MG63 (cell line): ENCODE measurements at regions not wholly inside any gene's neighbourhood (a gene's known extent, or its start where the extent isn't known, plus 50 kb on each side); places are given as distances from the start of the nearest gene placed in this dataset.

Source experiments
- DNase-seq: peaks from one replicate; pipeline ENCODE4 v3.0.0-alpha.2; 2020
- H3K27me3 ChIP-seq: fragments of 250-450 bp; sonication (Bioruptor Pico); 2 replicates; pipeline ENCODE4 v1.5.1; 2020; ENCODE audit warnings: mild to moderate bottlenecking, moderate library complexity
- H3K36me3 ChIP-seq: fragments of 250-450 bp; sonication (Bioruptor Pico); 2 replicates; pipeline ENCODE4 v1.5.1; 2020; ENCODE audit warnings: mild to moderate bottlenecking, moderate library complexity
- H3K4me3 ChIP-seq: fragments of 250-450 bp; sonication (Bioruptor Pico); 2 replicates; pipeline ENCODE4 v1.5.1; 2020; ENCODE audit warnings: mild to moderate bottlenecking, moderate library complexity
- H3K9me3 ChIP-seq: fragments of 250-450 bp; sonication (Bioruptor Pico); 2 replicates; pipeline ENCODE4 v1.5.1; 2020; ENCODE audit warnings: mild to moderate bottlenecking, moderate library complexity

DNA sequence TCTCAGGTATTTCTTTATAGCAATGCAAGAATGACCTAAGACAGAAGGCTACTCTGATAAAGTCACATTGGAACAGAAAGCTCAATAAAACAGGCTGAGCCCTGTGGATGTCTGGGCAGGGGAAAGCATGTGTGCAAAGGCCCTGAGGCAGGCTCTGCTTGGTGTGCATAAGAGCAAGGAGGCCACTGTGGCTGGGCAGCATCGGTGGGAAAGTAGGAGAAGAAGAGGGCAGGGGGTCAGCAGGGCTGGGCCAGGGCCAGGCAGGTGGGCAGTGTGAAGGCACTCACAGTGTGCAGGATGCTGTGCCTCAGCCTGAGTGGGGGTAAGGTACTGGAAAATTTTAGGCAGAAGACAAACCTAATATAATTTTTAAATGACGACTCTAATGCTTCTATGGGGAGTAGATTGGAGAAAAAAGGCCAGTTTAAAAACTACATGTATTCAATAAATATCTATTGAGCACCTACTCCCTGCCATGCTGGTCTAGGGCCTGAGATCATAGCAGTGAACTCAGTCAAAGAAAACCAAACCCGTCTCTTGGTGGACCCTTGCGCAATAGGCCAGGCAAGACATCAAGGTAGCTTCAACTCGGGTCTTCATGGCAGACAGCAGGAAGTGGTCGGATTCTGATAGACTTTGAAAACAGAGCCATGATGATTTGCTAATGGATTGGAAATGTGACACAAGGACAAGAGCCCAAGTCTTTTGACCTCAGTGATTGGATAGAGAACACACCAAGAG lies 572.3 kb downstream of the TCERG1L start:
- Histone ChIP-seq H3K9me3 (no peaks in the 10 kb centered on the region), H3K4me3 (no peak overlapping the region), H3K27me3 (no peaks in the 10 kb centered on the region), H3K36me3 (no peaks in the 10 kb centered on the region)
- no peak for DNase-seq

DNA sequence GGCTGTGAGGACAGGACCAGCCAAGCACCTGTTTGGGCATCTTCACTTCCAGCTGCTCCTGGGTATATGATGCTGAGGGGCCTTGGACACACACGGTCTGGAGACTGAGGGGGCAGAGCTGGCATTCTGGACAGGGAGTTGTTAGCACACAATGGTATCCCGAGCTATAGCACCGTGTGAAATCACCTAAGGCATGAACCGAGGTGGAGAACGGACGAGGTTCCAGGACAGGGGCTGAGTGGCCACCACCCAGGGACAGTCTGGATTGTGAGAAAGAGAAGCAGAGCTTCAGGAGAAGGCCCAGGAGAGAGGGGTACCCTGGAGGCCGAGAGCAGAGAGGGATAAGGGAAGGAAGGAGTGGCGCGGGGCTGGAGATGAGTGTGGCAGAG lies 571.8 kb downstream of the TCERG1L start:
- no peak for DNase-seq
- H3K27me3 ChIP-seq = no peaks in the 10 kb centered on the region
- H3K9me3 ChIP-seq = no peaks in the 10 kb centered on the region
- H3K36me3 ChIP-seq = no peaks in the 10 kb centered on the region
- H3K4me3 ChIP-seq = no peak overlapping the region

DNA sequence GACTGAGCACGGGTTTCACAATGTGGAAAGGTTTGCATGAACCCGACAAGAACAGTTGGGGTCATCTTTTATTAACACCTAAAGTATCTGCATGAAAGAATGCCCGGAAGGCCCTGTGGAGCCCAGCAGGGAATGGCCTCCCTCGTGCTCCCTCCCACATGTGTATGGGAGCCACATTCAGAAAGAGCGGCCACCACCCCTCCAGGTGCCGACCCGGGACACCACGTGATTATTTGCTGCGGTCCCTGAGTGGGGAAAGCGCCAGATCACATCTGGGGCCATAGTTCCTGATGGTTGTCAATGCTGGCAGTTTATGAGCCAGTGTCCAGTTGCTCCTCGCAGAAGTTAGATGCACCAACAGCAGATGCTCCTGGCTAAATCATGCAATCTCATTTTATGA lies 571.4 kb downstream of the TCERG1L start:
- no peaks in the 10 kb centered on the region for H3K9me3 ChIP-seq
- DNase-seq = no peak
- no peaks in the 10 kb centered on the region for H3K36me3 ChIP-seq
- no peak overlapping the region for H3K4me3 ChIP-seq
- no peaks in the 10 kb centered on the region for H3K27me3 ChIP-seq

DNA sequence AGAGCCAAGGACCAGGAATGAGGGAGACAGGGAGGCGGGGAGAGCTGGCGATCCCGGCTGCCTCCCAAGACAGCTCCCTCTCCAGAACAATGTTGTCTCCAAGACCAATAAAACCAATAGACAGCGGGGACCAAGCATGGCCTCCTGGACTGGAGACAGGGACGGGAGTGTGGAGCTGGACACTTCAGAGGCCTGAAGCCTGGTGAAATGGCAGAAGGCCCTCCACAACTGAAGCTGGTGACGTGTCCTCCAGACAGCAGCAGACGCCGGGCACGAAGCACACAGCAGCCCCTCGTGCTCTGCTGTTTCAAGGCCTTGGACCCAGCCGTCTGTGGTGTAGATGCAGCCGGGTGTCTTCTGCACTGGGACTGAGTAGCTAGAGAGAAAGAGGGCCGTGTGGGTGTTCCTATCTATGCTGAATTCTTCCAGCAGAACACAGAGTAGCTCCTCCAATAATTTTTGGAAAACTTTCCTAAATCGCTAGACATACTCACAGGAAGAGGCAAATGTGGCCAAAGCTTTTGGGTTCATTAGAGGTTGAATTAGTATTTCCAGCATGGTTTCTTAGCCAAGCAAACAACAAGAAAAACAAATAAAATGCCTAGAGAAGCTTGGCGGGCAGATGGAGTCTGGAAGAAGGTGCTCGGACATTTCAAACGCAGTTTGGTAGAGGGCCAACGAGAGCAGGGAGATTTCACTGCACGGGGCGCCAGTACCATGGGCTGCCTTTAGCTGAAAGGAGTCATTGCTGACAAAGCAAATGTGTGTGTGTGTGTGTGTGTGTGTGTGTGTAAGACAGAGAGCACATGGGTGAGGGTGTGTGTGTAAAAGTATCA lies 570.4 kb downstream of the TCERG1L start:
- no peaks in the 10 kb centered on the region for H3K27me3 ChIP-seq
- DNase-seq = no peak
- no peaks in the 10 kb centered on the region for H3K9me3 ChIP-seq

DNA sequence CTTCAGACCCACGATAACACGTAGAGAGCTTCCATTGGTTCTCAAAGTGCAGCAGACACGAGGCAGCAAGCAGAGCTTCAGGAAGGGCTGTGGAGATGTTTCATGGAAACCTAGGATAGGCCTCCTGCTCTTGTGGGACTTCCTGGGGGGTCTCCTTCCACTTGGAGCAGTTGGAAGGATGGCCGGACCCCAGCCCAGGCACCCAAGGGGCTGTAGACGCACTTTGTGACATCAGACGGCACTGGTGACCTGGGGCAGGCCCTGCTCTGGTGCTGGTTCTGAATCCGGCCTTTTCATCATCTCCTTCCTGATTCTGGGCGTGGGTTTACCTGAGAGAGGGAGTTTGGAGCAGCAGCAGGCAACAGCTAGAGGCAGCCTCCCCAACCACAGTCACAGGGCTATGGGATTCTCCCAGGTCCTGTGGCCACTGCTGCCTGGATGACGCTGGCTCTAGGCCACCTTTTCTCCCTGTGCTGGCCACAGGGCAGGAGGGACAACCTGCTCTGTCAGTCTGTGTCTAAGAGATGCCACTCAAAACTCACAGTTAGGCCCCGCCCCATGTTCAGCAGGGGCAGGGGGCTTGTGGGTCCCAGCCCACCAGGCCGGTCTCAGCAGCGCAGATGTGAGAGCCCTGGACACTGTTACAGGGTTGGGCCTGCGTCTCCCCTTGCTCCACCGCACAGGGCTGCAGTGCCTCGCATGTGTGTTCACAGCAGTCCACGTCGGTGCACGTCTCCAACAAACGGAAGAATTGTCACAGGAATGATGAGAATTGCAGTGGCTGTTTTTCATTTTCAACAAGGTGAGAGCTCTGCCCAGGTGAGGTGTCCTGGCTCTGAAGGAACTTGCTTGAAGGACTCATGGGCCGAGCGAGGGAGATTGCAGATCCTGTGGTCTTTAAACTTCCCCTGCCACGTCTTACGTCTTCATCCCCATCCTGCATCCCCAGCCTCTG lies 569.3 kb downstream of the TCERG1L start:
- DNase-seq = no peak
- H3K36me3 ChIP-seq = no peaks in the 10 kb centered on the region
- H3K9me3 ChIP-seq = no peaks in the 10 kb centered on the region
- H3K27me3 ChIP-seq = no peaks in the 10 kb centered on the region
- H3K4me3 ChIP-seq = no peak overlapping the region

More for the DNA sequence above, 570.4 kb downstream of the TCERG1L start:
- Histone ChIP-seq H3K4me3 (no peak overlapping the region), H3K36me3 (no peaks in the 10 kb centered on the region)

DNA sequence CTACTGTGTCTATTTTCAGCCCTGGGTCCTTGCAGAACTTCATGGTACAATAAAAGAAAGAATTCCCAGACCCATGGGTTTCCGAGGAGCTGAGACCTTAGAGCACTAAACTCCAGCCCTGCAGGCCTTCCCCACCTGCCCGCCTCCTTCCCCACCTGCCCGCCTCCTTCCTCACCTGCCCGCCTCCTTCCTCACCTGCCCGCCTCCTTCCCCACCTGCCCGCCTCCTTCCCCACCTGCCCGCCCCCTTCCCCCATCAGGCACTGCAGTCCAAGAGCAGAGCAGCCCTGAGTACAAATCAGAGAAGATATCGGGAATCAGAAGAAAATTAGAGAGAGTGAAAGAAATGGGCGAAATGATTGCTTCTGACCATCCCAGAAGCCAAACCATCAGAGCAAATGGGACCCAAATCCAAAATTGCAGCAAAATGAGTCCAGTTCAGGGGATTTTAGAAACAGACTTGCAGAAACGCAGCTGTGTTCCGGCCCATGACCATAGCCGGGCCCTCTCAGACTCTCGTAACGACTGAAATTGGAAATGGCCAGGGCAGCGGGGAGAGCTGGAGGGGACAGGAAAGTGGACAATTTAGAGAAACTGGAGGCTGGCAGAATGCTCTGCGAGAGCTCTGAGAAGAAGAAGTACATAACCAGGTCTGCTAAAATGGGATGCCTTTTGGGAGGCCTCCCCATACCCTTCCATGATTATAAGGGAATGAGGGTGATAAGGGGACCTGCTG lies 568.4 kb downstream of the TCERG1L start:
- no peaks in the 10 kb centered on the region for H3K27me3 ChIP-seq
- DNase-seq = no peak
- H3K4me3 ChIP-seq = no peak overlapping the region
- H3K36me3 ChIP-seq = no peaks in the 10 kb centered on the region
- no peaks in the 10 kb centered on the region for H3K9me3 ChIP-seq

DNA sequence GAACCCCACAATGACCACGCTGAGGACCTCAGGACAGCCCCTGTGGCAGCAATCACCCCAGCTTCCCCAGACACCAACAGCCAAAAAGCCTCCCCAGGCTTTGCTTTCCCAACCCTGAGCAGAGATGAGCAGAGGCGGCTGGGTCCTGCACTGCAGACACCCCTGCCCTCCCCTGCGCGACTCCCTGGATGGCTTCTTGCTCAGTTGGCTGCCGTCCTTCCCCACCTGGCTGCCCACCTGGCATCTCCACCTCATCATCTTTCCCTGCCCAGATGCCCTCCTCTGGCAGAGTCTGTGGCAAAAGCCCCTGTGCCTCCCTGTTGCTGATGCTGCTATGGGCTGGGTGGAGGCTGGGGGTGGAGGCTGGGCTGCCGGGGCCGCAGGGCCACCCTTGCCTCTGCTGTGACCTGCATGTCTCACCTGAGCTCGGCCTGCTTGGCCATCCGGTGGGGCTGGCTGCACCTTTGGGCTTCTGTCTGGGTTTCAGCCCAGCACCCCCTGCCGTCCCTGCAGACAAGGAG lies 567.7 kb downstream of the TCERG1L start:
- H3K36me3 ChIP-seq = no peaks in the 10 kb centered on the region
- H3K27me3 ChIP-seq = no peaks in the 10 kb centered on the region
- no peaks in the 10 kb centered on the region for H3K9me3 ChIP-seq
- DNase-seq = no peak
- H3K4me3 ChIP-seq = no peak overlapping the region

DNA sequence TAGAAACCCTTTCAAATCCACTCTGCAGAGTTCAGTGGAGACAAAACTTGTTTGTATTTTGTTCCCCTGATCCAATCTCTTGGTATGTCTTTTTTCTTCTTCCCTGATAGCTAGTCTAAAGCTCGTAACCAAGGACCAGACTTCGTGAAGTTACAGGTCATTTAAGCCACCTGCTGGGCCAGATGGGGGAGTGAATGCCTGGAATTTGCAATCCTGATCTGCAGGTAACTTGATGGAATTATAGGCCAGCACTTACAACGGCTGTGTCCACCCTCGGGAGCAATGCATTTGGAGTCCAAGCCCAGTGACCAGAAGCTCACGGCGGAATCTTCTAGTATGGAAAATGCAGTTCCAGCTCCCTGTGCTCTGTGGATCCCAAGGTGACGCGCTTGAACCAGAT lies 566.9 kb downstream of the TCERG1L start:
- DNase-seq = no peak
- no peaks in the 10 kb centered on the region for H3K27me3 ChIP-seq
- H3K4me3 ChIP-seq = no peak overlapping the region
- H3K36me3 ChIP-seq = no peaks in the 10 kb centered on the region
- H3K9me3 ChIP-seq = no peaks in the 10 kb centered on the region

DNA sequence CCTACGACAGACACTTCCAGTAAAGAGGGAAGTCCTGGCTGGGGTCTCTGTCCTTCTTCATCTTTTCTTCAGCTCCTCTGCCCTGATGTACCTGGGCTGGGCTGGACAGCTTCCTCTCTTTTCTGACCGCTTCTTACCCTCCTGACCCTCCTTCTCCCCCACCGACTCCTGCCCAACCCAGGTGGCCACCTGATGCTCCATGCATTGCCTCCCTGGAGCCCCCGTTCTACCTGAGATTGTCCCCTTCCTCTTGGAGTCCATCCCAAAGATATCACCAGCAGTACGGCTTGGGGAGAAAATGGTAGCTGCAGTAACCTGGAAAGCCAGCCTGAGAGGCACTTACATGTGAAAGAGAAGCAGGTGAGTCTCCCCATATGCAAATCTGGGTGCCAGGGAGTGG lies 566.3 kb downstream of the TCERG1L start:
- no peak for DNase-seq
- no peaks in the 10 kb centered on the region for H3K36me3 ChIP-seq
- no peaks in the 10 kb centered on the region for H3K27me3 ChIP-seq
- H3K9me3 ChIP-seq = no peaks in the 10 kb centered on the region
- H3K4me3 ChIP-seq = no peak overlapping the region

DNA sequence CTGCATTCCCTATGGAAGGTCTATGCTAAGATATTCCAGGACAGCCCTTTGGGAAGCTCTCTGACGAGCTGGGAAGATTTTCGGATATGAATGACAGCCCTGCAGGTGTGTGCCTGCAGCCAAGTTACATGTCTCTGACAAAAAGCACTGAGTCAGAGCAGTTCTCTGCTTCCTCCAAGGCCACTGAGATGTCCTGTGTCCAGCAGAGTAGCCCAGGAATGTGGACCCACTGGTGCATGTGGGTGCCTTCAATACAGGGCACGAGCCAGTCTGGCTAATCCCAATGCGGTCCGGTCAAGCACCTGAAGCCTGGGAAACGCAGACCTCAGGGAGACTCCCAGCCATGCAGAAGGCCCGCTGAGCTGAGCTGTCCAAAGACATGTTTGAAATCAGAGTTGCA lies 565.7 kb downstream of the TCERG1L start:
- H3K9me3 ChIP-seq = no peaks in the 10 kb centered on the region
- H3K36me3 ChIP-seq = no peaks in the 10 kb centered on the region
- H3K4me3 ChIP-seq = no peak overlapping the region
- DNase-seq = no peak
- no peaks in the 10 kb centered on the region for H3K27me3 ChIP-seq

DNA sequence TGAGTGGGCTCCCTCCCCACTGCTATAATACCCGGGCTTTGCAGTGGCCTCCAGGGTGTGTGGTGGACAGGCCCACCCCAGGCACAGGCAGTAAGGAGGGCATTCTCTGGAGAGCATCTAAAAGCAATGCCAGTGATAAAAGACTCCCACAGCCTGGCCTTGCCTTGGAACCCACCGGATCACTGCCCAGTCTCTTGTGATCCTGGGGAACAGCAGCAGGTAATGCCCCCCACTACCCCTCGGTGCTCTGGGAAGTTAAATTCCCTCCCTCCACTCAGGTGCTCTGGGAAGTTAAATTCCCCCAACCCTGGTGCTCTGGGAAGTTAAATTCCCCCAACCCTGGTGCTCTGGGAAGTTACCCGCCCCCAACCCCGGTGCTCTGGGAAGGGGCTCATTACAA lies 565.2 kb downstream of the TCERG1L start:
- no peaks in the 10 kb centered on the region for H3K36me3 ChIP-seq
- H3K4me3 ChIP-seq = no peak overlapping the region
- DNase-seq = no peak
- no peaks in the 10 kb centered on the region for H3K27me3 ChIP-seq
- no peaks in the 10 kb centered on the region for H3K9me3 ChIP-seq

DNA sequence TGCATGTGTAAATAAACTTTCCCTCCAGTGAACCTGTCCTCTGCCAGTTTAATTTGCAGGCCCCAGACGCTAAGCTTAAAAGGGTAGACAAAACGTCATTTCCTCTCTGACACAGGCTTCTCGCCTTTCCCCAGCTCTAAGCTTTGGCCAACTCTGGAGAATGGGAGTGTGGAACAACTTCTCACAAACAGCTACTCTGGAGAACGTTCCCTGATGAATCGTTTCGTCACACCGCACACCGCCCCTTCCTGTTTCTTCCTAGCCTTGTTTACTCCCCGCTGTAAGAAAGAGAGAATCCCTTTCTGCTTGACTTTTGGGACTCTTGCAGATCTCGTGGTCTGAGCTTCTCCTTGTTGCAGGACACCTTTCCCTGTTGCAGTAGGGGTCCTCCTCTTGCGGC lies 564.2 kb downstream of the TCERG1L start:
- H3K4me3 ChIP-seq = no peak overlapping the region
- H3K27me3 ChIP-seq = no peaks in the 10 kb centered on the region
- DNase-seq = no peak
- no peaks in the 10 kb centered on the region for H3K9me3 ChIP-seq
- H3K36me3 ChIP-seq = no peaks in the 10 kb centered on the region

DNA sequence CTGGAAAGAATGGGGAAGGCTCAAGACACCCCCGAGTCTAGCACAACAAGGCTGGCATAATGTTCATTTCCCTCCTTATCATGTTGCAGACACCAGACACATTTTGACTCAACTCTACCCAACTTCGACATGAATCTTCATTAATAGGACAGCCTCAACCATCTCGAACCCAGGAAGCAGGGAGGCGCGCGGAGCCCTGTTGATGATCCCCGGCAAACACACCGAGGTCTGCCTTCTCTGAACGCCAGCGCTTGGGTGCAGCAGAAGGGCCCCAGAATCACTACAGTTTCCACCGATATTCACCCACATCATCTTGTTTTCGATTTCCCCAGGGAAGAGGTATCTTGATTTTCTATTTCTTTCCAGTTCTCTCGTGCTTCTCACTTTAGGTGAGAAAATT lies 563.6 kb downstream of the TCERG1L start:
- Histone ChIP-seq H3K27me3 (no peaks in the 10 kb centered on the region), H3K9me3 (no peaks in the 10 kb centered on the region), H3K4me3 (no peak overlapping the region), H3K36me3 (no peaks in the 10 kb centered on the region)
- no peak for DNase-seq

DNA sequence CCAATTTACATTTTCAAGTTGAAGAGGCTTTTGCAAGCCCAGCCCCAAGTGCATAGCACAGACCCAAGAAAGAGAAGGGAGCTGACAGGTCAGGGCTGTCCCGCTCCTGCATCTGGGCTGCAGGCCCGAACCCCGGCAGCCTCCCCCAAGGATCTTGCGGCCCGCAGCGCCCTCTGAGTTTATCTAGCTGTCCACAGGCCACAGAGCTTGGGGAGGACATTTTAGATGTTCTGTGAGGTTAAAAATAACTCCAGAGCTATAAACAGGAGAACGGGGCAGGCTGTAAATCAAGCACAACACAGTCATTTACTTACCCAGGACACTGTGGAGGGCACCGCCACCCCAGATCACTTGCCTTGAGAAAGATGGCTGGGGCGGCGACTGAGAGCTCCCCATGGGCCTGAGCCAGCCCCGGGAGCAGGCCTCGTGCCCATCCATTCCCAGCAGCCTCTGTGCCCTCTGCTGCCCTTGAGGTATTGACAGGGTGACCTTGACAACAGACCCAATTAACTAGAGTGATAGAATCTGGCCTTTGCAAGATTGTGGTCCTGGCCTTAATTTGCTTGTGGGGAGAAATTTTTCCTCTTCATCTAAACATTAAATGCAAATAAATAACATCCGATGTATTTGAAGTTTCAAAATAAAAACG lies 563.0 kb downstream of the TCERG1L start:
- Histone ChIP-seq H3K9me3 (no peaks in the 10 kb centered on the region), H3K27me3 (no peaks in the 10 kb centered on the region), H3K4me3 (no peak overlapping the region), H3K36me3 (no peaks in the 10 kb centered on the region)
- DNase-seq = no peak

DNA sequence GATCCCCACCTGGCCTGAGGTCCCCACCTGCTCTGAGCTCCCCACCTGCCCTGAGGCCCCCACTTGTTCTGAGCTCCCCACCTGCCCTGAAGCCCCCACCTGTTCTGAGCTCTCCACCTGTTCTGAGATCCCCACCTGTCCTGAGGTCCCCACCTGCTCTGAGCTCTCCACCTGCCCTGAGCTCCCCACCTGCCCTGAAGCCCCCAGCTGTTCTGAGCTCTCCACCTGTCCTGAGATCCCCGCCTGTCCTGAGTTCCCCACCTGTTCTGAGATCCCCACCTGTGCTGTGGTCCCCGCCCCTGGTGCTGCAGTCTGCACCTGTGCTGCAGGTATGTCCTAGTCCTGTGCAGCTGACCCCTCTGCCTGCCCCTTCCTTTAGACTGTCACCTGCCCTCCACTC lies 561.6 kb downstream of the TCERG1L start:
- Histone ChIP-seq H3K27me3 (no peaks in the 10 kb centered on the region), H3K4me3 (no peak overlapping the region), H3K9me3 (no peaks in the 10 kb centered on the region), H3K36me3 (no peaks in the 10 kb centered on the region)
- DNase-seq = no peak

DNA sequence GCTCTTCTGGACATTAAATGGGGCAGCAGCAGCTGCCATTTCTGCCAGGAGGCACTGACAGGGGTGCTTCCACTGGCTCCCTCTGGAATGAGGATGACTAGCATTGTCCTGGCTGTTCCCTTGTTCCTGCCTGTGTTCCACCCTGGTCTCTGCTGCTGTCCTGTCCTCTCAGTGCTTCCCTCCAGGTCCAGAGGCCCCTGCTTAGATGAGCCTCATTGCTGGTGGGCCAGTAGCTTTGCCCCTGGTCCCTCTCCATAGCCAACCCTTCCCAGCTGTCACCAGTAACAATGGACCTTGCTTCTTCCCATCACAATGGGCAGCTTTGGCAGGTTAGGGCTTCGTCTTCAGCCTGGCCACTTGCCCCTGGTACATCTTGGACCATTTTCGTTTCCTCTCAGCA lies 561.1 kb downstream of the TCERG1L start:
- no peaks in the 10 kb centered on the region for H3K27me3 ChIP-seq
- no peaks in the 10 kb centered on the region for H3K36me3 ChIP-seq
- H3K4me3 ChIP-seq = no peak overlapping the region
- H3K9me3 ChIP-seq = no peaks in the 10 kb centered on the region
- DNase-seq = no peak
